ENCODE measurements at regions not wholly inside any gene's neighbourhood (a gene's known extent, or its start where the extent isn't known, plus 50 kb on each side); places are given as distances from the start of the nearest gene placed in this dataset.

DNA sequence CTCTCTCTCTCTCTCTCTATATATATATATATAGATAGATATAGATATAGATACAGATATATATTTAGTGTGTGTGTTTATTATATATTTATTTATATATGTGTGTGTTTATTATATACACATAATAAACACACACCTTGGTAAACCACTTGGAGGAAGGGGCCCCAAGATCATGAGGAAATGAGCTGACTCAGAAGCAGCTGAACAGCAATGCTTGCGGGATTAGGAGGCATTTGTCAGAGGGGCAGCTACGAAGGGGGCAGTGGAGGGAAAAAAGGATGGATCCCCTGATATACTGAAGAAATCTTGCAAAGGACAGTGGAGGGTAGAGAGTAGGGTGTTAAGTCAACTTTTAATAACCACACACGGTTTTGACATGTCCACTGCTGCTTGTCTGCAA lies 120.0 kb upstream of the SORBS2 start:
- no peak for DNase-seq

DNA sequence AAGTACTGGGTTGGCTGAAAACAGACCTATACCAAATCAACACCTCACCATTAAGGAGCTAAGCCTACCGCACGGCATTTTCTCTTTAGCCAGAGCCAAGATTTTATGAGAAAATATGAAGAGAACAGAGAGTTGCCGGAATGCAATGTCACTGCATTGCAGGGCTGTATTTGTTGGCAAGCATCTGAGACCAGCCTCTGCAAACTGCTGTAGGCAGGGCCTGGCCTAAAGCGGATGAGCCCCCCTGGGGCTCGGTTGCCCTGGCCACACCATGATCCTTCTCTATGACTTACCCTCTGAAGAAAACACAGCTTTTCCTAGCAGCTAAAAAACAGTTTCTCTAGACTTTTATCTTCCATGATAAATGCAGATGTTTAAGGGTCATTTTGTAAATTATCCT lies 120.5 kb upstream of the SORBS2 start:
- no peak for DNase-seq

- DNase-seq, result no peak
These were observed 121.1 kb upstream of the SORBS2 start for GRCh38 chr4:185933078-185933581.

DNA sequence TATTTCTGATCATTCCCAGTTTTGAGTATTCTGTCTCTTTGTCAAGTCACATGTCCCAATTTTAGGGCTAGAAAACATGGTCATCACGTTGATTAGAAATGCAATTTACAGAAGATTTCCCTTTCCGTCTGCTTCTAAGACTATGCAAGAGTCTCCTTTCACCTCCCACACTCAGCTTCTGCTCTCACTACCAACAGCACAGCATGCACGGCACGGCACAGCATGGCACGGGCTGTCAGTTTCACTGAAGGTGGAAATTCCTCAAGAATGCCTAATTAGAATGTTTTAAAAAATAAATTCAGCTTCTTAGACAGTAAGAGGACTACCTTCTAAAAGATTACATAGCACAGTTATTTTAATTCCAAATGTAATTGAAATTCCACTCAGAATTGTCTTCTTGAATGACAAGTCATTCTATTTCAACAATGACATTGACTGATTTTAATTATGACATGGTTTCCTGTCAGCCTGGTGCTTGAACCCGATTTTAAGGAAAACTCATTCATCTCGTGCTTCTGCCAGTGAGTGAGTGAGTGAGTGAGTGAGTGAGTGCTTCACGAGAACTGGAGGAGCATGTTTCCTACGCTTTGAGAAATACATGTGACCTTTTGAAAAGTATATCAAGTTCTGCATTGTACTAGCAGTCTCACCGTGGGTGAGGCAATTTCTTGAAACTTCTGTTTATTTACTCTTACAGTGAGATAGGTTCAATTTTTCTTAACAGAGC lies 124.8 kb upstream of the SORBS2 start:
- DNase-seq, result no peak

DNA sequence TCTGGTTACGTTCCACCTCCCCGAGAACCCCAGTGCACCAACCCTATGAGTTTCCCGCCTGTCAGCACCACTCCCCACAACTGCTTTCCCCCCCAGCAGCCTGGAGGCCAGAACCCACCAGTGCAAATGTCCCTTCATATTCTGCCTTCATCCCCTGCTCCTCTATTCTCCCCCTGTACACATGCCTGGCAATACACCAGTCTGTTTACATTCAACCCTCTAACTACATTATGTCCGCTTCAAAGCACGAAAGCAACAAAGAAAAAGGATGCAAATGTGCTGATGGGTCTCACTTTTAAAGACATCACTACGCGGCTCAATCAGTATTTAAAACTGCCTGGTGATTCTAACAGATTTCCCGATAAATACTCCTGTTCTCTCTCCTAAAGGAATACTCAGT lies 126.7 kb upstream of the SORBS2 start:
- DNase-seq, result no peak

DNA sequence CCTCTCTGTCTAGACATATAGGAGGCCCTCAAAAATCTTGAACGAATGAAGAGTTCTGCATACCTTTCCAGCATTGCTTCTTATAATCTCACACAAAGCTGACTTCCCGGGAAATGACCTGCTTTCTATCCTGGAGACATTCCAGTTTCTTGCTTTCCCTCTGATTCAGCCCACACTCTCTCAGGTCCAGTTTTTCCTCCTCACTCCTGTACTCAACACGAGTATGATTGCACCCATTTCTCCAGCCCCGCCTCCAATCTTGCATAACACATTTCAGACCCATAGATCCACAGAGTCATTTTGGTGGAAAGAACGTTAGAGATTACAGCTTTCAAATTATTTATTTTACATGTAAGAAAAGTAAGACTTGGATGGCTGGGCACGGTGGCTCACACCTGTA lies 127.5 kb upstream of the TLR3 start:
- no peak for DNase-seq

DNA sequence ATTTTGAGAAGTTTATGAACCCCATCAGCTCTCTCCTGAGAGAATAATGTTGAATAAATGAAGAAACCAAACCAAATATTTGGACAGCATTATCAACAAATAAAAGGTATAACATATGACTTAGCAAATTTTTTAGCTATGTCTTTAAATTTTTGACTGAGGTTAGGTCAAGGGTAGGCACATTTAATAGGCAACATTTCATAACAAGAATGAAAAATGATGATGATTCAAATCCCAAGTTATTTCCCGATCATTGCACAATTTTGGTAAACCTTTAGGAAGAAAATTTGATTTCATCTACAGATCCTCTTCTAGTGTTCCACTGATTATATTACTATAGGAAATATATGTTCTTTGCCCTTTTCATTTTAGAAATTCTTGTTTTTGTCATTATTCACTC lies 123.7 kb upstream of the TLR3 start:
- DNase-seq, result no peak

DNA sequence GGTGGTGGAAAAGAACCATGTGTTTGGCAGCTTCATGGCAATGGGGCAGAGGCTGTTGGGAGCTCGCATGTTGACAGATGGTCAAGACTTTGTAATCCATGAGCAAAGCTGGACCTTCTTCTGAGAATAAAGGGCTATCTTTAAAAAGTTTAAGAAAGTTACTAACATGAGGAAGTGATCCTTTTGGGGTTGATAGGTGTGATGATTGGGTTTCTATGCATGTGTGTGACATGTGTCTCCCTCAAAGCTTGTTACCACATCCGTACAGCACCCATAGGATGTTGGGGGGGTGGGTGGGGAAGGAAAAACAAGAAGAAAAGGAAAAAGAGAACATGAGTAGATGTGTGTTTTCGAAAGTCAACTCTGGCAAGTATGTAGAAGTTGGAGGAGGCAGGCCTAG lies 123.0 kb upstream of the TLR3 start:
- no peak for DNase-seq

DNA sequence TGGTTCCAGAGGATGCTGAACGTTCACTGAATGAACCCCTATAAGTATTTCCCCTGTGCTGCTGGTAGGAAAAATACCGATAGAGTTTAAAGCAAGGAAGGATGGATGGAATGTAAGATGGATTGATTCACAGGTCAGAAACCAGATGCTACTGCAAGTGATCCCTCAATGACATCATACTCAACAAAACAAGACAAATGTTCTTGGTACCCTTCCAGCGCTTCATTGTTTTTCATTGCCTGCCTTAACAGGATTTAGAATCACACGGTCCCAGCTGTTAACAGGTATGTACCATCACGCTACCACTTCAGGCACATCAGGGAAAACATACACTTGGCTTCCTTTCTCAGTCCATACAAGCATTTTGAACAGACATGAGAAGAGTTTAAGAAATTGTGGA lies 118.1 kb upstream of the TLR3 start:
- no peak for DNase-seq

GRCh38 chr4:185955151-185955770 lies 113.7 kb upstream of the TLR3 start:
- no peak for DNase-seq

DNA sequence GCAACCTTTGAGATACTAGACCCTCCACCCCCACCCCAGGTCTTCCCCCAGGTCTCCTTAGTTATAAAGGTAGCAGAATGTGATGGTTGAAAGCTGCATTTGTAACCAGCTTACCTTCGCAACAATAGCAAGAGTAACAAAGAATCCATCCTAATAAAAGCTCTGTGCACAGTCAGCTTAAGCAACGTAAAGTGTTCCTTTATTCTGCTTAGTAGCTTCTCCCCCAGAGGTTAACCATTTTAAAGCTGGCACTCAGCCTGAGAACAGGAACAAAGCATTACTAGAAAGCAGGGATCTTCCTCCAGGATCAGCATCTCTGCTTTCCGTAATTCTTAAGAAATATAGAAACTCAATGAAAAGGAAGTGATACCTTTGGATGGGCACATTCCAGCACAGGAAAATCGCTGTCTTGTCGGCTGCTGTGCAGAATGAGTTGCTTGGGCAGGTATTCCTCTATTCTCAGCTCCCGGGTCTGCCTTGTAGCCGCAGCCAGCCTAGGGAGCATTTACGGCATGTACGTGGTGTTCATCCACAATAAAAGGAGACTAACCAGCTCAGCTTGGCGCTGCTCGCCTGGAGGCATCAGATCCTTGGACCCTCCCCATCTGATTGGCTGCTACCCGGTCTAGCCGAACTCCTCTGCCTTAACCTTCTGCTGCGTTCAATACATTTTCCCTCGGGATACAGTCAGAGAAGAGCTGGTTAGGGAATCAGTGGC lies 113.0 kb upstream of the TLR3 start:
- no peak for DNase-seq

- DNase-seq, result no peak
These were observed 112.4 kb upstream of the TLR3 start for GRCh38 chr4:185956544-185956940.

GRCh38 chr4:185958094-185958747 lies 110.7 kb upstream of the TLR3 start:
- no peak for DNase-seq

DNA sequence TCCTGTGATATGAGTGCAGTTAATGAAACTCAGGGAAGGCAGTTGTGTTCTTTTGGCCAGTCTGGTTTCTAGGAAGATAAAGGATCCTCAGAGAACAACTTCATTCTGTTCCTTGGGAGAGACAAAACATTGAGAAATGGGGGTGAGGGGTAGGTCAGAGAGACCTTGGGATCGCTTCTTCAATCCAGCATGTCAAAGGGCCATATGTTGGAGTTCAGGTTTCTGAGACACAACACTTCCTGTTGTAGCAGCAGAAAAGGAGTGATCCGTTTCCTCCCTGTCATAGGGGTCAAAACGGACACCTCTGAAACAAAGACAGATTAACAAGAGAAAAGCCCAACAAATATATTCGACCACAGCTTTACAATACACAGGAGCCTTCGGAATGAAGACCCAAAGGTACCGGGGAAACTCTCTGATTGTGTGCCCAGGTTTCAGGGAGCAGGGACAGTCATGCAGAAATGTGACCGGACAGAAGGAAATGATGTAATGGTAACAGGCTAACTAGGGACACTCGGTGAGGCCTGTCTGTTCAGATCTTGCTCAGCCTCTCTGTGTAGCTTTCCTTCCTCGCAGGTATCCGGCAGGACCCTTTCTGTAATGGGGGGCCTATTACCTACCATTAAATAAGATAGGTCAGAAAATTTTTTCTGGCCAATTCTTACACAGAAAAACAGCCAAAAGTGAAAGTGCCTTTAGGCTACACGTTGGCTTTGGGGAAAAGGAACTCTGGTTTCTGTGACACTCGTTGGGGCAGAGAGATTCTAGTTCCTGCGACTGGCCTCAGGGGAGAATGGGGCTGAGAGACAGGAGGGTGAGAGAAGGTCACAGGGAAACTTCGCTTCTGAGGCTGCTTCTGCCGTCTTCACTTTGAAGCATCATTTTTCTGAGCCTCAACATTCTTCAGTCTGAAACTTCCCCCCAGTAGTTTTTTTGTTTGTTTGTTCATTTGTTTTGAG lies 103.3 kb upstream of the TLR3 start:
- DNase-seq, result no peak

GRCh38 chr4:185966549-185966948 lies 102.4 kb upstream of the TLR3 start:
- no peak for DNase-seq

DNA sequence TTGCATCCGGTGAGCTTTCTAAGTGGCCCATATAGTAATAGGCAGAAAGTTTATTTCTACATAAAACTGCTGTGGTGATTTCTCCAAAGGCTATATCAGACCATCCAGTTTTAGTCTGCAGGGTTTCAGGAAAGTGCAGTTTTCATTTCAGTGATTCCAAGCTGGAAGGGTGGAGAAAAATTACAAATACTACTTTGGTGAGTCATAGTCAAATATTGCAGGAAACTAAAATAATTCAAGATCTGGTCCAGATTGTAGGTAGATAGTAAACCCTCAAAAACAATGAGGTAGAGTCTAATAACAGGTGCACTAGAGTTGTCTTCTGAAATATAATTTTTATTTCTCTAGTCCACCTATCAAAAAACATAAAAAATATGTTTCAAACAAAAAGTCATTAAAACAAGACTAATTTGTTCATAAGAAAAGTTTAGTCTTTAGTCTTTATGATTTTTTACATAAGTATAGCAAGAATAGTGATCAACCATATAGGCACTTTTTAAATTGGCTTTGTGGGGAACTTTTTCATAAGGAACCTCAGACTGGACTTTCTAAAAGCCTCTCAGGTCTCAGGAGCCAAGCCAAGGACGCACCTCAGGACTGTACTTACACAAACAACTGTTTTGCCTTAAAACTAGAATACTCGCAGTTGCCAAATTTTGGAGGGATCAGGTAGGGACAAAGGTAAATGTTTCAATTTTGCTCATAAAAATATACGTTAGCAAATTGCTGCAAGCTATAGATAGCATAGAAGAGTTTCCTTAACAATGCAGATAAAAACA lies 101.8 kb upstream of the TLR3 start:
- DNase-seq, result no peak

DNA sequence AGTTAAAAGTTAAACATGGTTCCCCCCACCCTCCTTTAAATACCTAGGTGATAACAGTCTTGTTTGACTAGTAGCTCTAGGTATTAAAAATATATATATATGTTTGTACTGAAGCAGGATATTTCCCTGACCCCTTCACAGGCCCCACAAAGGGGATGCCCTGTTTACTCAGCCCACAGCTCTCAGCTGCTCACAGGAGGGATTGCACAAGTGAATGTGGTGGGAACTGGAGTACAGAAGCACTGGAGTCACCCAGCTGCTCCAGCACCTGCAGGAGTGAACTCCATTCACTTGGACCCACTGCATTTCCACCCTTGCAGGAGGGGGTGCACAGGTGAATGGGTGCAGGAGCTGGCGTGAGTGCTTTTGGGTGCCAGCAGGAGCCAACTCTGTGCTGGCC lies 99.3 kb upstream of the TLR3 start:
- DNase-seq, result no peak

DNA sequence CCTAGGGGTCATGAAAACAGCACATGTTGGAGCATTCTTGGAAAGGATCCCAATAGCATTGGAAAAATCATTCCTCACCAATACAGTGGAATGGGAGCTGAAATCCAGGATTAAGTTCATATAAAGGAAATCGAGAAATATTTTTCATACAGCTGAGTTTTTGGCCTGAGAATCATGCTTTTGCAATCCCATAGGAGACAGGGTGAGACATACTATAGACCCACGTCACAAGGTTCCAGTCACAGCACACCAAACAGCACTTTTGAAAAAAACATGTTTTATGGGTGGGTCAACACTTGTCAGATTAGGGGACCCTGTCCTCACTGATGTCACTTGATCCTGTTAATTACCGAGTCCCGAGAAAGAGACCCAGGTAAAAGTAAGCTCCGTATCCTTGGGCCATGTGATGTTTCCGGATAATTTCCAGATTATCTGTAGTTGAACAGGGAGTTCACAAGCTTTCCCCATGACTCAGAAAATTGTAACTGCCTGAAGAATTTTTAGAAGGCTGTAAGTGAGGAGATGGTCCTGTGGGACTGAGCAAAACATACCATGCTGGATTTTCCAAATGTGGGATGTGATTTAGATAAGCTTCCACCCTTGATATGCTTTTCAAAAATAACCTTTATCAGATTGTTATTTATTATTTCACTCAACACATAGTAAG lies 80.9 kb upstream of the TLR3 start:
- no peak for DNase-seq

- no peak for DNase-seq
These were observed 77.2 kb upstream of the TLR3 start for GRCh38 chr4:185991770-185992169.

DNA sequence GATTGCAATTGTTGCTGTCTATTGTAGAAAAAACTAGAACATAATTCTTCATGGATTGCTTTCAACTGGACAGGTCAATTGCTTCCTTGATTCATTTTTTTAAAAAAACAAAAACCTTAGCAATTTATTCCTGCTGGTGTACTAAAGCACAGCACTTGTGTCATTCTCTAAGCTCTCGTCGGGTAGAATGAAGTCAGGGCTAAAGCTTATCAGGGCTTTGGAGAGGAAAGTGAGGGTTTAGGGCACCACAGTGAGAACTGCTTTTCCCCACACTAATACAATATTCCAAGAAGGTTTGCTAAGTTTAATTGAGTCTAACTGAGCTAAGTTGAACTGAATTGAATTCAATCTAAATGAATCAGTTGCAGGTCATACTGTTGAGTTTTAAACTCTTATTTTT lies 76.4 kb upstream of the TLR3 start:
- DNase-seq, result no peak

Measured in hippocampal formation (tissue), 2 donors.